Thoracic aorta (tissue), 2 donors: ENCODE measurements at regions not wholly inside any gene's neighbourhood (a gene's known extent, or its start where the extent isn't known, plus 50 kb on each side); places are given as distances from the start of the nearest gene placed in this dataset.
"Not testable (repeated sequence)": the region's sequence is repeated elsewhere in the genome, so short reads cannot be mapped to it uniquely, and the experiment has no call there.

Source experiments
- ATAC-seq: fragments of 150-250 bp; one replicate; pipeline ENCODE4 v1.8.0; 2017; ENCODE audit warnings: low read depth; ENCODE audit not compliant: insufficient number of reproducible peaks, low FRiP score
- DNase-seq: peaks from one replicate; pipeline ENCODE4 v3.0.0-alpha.2; 2020; ENCODE audit warnings: low spot score
- H3K27ac ChIP-seq, 2 donors: fragments of 200-600 bp; sonication (generic); 1 replicate in 1 of 2; 2 replicates in 1 of 2; pipeline ENCODE4 v1.5.1; 2016; ENCODE audit warnings: mild to moderate bottlenecking in 2 of 2, moderate library complexity in 2 of 2
- H3K27me3 ChIP-seq: fragments of 200-600 bp; sonication (generic); replicated peaks from 2 replicates; pipeline ENCODE4 v1.6.0; 2016; ENCODE audit warnings: mild to moderate bottlenecking; ENCODE audit not compliant: insufficient read depth
- H3K36me3 ChIP-seq: fragments of 200-600 bp; sonication (generic); one replicate; pipeline ENCODE4 v1.5.1; 2016
- H3K4me1 ChIP-seq, 2 donors: fragments of 200-600 bp; sonication (generic); 1 replicate in 1 of 2; 2 replicates in 1 of 2; pipeline versions ENCODE4 v1.5.1 to v1.6.0; 2016; ENCODE audit warnings: low read depth in 2 of 2, mild to moderate bottlenecking in 1 of 2; ENCODE audit not compliant: control insufficient read depth in 1 of 2
- H3K4me3 ChIP-seq: fragments of 200-600 bp; sonication (generic); 2 replicates; pipeline ENCODE4 v1.5.1; 2016; ENCODE audit warnings: mild to moderate bottlenecking
- H3K9me3 ChIP-seq: fragments of 200-600 bp; sonication (generic); 2 replicates; pipeline ENCODE4 v1.5.1; 2016
- CTCF ChIP-seq: fragments of 200-600 bp; sonication (generic); IDR thresholded peaks from one replicate; pipeline ENCODE4 v1.5.1; 2019; ENCODE audit warnings: antibody characterized with exemption

GRCh38 chr5:92208265-92208664, 825.1 kb upstream of the ARRDC3 start:
- ATAC-seq (no peak), DNase-seq (no peak)
- Histone ChIP-seq H3K4me1 (no peaks in the 10 kb centered on the region), H3K36me3 (no peaks in the 10 kb centered on the region), H3K4me3 (no peak overlapping the region), H3K27ac (no peak overlapping the region), H3K27me3 (no peaks in the 10 kb centered on the region), H3K9me3 (no peaks in the 10 kb centered on the region)
- no peak for TF ChIP-seq CTCF

GRCh38 chr5:92207151-92207550, 824.0 kb upstream of the ARRDC3 start:
- H3K4me3 ChIP-seq: no peak overlapping the region
- TF ChIP-seq CTCF: no peak
- H3K27me3 ChIP-seq: no peaks in the 10 kb centered on the region
- H3K36me3 ChIP-seq: no peaks in the 10 kb centered on the region
- ATAC-seq (no peak), DNase-seq (no peak)
- no peaks in the 10 kb centered on the region for H3K4me1 ChIP-seq
- no peak overlapping the region for H3K27ac ChIP-seq
- no peaks in the 10 kb centered on the region for H3K9me3 ChIP-seq

- no peak for TF ChIP-seq CTCF
- no peaks in the 10 kb centered on the region for H3K9me3 ChIP-seq
- no peak overlapping the region for H3K4me3 ChIP-seq
- H3K27me3 ChIP-seq: no peaks in the 10 kb centered on the region
- ATAC-seq (no peak), DNase-seq (no peak)
- no peak overlapping the region for H3K27ac ChIP-seq
- no peaks in the 10 kb centered on the region for H3K36me3 ChIP-seq
- no peaks in the 10 kb centered on the region for H3K4me1 ChIP-seq
Observed at GRCh38 chr5:92206681-92207080, 823.6 kb upstream of the ARRDC3 start.

GRCh38 chr5:92199035-92199434, 815.9 kb upstream of the ARRDC3 start:
- H3K27me3 ChIP-seq, DNase-seq, H3K27ac ChIP-seq, H3K36me3 ChIP-seq, ATAC-seq, H3K4me3 ChIP-seq, H3K4me1 ChIP-seq, H3K9me3 ChIP-seq: not testable (repeated sequence)

- Histone ChIP-seq H3K27me3 (no peaks in the 10 kb centered on the region), H3K4me1 (no peaks in the 10 kb centered on the region), H3K4me3 (no peak overlapping the region), H3K36me3 (no peaks in the 10 kb centered on the region), H3K27ac (no peak overlapping the region), H3K9me3 (no peaks in the 10 kb centered on the region)
- TF ChIP-seq CTCF: no peak
- no peak for ATAC-seq
- DNase-seq: no peak
Observed at GRCh38 chr5:92181656-92182055, 798.5 kb upstream of the ARRDC3 start.

GRCh38 chr5:92180391-92180790, 797.3 kb upstream of the ARRDC3 start:
- no peak overlapping the region for H3K27ac ChIP-seq
- H3K27me3 ChIP-seq: no peaks in the 10 kb centered on the region
- no peak for TF ChIP-seq CTCF
- no peaks in the 10 kb centered on the region for H3K36me3 ChIP-seq
- H3K4me1 ChIP-seq: no peaks in the 10 kb centered on the region
- H3K4me3 ChIP-seq: no peak overlapping the region
- no peak for ATAC-seq
- no peak for DNase-seq
- no peaks in the 10 kb centered on the region for H3K9me3 ChIP-seq
